HEK293 (cell line): ENCODE measurements at regions not wholly inside any gene's neighbourhood (a gene's known extent, or its start where the extent isn't known, plus 50 kb on each side); places are given as distances from the start of the nearest gene placed in this dataset.

Experiments used
- KLF7 ChIP-seq: fragments of 450-650 bp; formaldehyde crosslinking; IDR thresholded peaks from 2 replicates; pipeline ENCODE4 v1.5.1; 2016; ENCODE audit warnings: missing biosample characterization, missing genetic modification characterization, borderline replicate concordance
- PRDM4 ChIP-seq: fragments of 450-650 bp; formaldehyde crosslinking; IDR thresholded peaks from 2 replicates; pipeline ENCODE4 v1.5.1; 2017; ENCODE audit warnings: missing biosample characterization, missing genetic modification characterization
- ZEB2 ChIP-seq: fragments of 450-650 bp; formaldehyde crosslinking; IDR thresholded peaks from 2 replicates; pipeline ENCODE4 v1.5.1; 2016; ENCODE audit warnings: missing biosample characterization, missing genetic modification characterization
- ZFP3 ChIP-seq: fragments of 450-650 bp; formaldehyde crosslinking; IDR thresholded peaks from 2 replicates; pipeline ENCODE4 v1.5.1; 2016; ENCODE audit warnings: low read depth, missing biosample characterization, missing genetic modification characterization
- ZNF140 ChIP-seq: fragments of 450-650 bp; formaldehyde crosslinking; IDR thresholded peaks from 2 replicates; pipeline ENCODE4 v1.5.1; 2016; ENCODE audit warnings: missing biosample characterization, missing genetic modification characterization
- ZNF302 ChIP-seq: fragments of 450-650 bp; formaldehyde crosslinking; IDR thresholded peaks from 2 replicates; pipeline ENCODE4 v1.5.1; 2016; ENCODE audit warnings: missing biosample characterization, missing genetic modification characterization, low read depth
- ZNF560 ChIP-seq: fragments of 450-650 bp; formaldehyde crosslinking; IDR thresholded peaks from 2 replicates; pipeline ENCODE4 v1.5.1; 2017; ENCODE audit warnings: missing biosample characterization, missing genetic modification characterization, borderline replicate concordance
- ZNF561 ChIP-seq: fragments of 450-650 bp; IDR thresholded peaks from 2 replicates; pipeline ENCODE4 v1.5.1; 2018; ENCODE audit warnings: missing biosample characterization, missing genetic modification characterization, borderline replicate concordance
- ZNF670 ChIP-seq: fragments of 450-650 bp; formaldehyde crosslinking; IDR thresholded peaks from 2 replicates; pipeline ENCODE4 v1.5.1; 2016; ENCODE audit warnings: missing biosample characterization, missing genetic modification characterization, low read depth
- ZNF776 ChIP-seq: fragments of 450-650 bp; formaldehyde crosslinking; IDR thresholded peaks from 2 replicates; pipeline ENCODE4 v1.5.0; 2017; ENCODE audit warnings: missing biosample characterization, missing genetic modification characterization, borderline replicate concordance
- ZNF830 ChIP-seq: fragments of 450-650 bp; IDR thresholded peaks from 2 replicates; pipeline ENCODE4 v1.5.0; 2018; ENCODE audit warnings: missing biosample characterization, missing genetic modification characterization, low read depth, mild to moderate bottlenecking, moderate library complexity
- TF ChIP-seq, protein P1 (sequence below): fragments of 450-650 bp; formaldehyde crosslinking; conservative IDR thresholded peaks from 2 replicates; pipeline ENCODE4 v1.5.1; 2016; ENCODE audit warnings: low read depth, missing biosample characterization, missing genetic modification characterization
- TF ChIP-seq, protein P2 (sequence below): fragments of 450-650 bp; formaldehyde crosslinking; IDR thresholded peaks from 2 replicates; pipeline ENCODE4 v1.5.1; 2016; ENCODE audit warnings: missing biosample characterization, missing genetic modification characterization
- TF ChIP-seq, protein P3 (sequence below): fragments of 450-650 bp; formaldehyde crosslinking; IDR thresholded peaks from 2 replicates; pipeline ENCODE4 v1.5.1; 2017; ENCODE audit warnings: missing biosample characterization, missing genetic modification characterization
- TF ChIP-seq, protein P4 (sequence below): fragments of 450-650 bp; formaldehyde crosslinking; IDR thresholded peaks from 2 replicates; pipeline ENCODE4 v1.5.1; 2016; ENCODE audit warnings: missing biosample characterization, missing genetic modification characterization
- TF ChIP-seq, protein P5 (sequence below): fragments of 450-650 bp; formaldehyde crosslinking; IDR thresholded peaks from 2 replicates; pipeline ENCODE4 v1.5.1; 2017; ENCODE audit warnings: missing biosample characterization, missing genetic modification characterization
- TF ChIP-seq, protein P6 (sequence below): fragments of 450-650 bp; formaldehyde crosslinking; conservative IDR thresholded peaks from 2 replicates; pipeline ENCODE4 v1.5.1; 2016; ENCODE audit warnings: low read depth, missing biosample characterization, missing genetic modification characterization
- TF ChIP-seq, protein P7 (sequence below): fragments of 450-650 bp; formaldehyde crosslinking; IDR thresholded peaks from 2 replicates; pipeline ENCODE4 v1.5.1; 2016; ENCODE audit warnings: missing biosample characterization, missing genetic modification characterization, low read depth

GRCh38 chrX:63439580-63439979 lies 88.4 kb upstream of the SPIN4 start (continued):
- TF ChIP-seq, protein P1, sequence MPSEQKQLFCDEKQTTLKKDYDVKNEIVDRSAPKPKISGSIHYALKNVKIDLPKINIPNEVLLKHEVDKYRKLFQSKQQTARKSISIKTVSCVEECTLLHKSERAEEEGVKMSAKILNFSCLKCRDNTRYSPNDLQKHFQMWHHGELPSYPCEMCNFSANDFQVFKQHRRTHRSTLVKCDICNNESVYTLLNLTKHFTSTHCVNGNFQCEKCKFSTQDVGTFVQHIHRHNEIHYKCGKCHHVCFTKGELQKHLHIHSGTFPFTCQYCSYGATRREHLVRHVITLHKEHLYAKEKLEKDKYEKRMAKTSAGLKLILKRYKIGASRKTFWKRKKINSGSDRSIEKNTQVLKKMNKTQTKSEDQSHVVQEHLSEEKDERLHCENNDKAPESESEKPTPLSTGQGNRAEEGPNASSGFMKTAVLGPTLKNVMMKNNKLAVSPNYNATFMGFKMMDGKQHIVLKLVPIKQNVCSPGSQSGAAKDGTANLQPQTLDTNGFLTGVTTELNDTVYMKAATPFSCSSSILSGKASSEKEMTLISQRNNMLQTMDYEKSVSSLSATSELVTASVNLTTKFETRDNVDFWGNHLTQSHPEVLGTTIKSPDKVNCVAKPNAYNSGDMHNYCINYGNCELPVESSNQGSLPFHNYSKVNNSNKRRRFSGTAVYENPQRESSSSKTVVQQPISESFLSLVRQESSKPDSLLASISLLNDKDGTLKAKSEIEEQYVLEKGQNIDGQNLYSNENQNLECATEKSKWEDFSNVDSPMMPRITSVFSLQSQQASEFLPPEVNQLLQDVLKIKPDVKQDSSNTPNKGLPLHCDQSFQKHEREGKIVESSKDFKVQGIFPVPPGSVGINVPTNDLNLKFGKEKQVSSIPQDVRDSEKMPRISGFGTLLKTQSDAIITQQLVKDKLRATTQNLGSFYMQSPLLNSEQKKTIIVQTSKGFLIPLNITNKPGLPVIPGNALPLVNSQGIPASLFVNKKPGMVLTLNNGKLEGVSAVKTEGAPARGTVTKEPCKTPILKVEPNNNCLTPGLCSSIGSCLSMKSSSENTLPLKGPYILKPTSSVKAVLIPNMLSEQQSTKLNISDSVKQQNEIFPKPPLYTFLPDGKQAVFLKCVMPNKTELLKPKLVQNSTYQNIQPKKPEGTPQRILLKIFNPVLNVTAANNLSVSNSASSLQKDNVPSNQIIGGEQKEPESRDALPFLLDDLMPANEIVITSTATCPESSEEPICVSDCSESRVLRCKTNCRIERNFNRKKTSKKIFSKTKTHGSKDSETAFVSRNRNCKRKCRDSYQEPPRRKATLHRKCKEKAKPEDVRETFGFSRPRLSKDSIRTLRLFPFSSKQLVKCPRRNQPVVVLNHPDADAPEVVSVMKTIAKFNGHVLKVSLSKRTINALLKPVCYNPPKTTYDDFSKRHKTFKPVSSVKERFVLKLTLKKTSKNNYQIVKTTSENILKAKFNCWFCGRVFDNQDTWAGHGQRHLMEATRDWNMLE = peak; percentile 99
- no peak for TF ChIP-seq ZNF561 (tag by site-specific recombination)
- no peak for TF ChIP-seq PRDM4
- TF ChIP-seq KLF7 (tag by site-specific recombination) = no peak
- TF ChIP-seq ZNF670 = 0 out of 2 replicates have a peak, but pooled peaks have one; percentile 79
- TF ChIP-seq, protein P2, sequence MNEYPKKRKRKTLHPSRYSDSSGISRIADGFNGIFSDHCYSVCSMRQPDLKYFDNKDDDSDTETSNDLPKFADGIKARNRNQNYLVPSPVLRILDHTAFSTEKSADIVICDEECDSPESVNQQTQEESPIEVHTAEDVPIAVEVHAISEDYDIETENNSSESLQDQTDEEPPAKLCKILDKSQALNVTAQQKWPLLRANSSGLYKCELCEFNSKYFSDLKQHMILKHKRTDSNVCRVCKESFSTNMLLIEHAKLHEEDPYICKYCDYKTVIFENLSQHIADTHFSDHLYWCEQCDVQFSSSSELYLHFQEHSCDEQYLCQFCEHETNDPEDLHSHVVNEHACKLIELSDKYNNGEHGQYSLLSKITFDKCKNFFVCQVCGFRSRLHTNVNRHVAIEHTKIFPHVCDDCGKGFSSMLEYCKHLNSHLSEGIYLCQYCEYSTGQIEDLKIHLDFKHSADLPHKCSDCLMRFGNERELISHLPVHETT (tag by site-specific recombination) = peak; percentile 79; the same call in 1 of the 2 replicates
- TF ChIP-seq, protein P3, sequence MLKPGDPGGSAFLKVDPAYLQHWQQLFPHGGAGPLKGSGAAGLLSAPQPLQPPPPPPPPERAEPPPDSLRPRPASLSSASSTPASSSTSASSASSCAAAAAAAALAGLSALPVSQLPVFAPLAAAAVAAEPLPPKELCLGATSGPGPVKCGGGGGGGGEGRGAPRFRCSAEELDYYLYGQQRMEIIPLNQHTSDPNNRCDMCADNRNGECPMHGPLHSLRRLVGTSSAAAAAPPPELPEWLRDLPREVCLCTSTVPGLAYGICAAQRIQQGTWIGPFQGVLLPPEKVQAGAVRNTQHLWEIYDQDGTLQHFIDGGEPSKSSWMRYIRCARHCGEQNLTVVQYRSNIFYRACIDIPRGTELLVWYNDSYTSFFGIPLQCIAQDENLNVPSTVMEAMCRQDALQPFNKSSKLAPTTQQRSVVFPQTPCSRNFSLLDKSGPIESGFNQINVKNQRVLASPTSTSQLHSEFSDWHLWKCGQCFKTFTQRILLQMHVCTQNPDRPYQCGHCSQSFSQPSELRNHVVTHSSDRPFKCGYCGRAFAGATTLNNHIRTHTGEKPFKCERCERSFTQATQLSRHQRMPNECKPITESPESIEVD (tag by site-specific recombination) = no peak
- TF ChIP-seq, protein P4, sequence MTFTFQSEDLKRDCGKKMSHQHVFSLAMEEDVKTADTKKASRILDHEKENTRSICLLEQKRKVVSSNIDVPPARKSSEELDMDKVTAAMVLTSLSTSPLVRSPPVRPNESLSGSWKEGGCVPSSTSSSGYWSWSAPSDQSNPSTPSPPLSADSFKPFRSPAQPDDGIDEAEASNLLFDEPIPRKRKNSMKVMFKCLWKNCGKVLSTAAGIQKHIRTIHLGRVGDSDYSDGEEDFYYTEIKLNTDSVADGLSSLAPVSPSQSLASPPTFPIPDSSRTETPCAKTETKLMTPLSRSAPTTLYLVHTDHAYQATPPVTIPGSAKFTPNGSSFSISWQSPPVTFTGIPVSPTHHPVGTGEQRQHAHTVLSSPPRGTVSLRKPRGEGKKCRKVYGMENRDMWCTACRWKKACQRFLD (tag by site-specific recombination) = peak; percentile 83; the same call in 1 of the 2 replicates
- TF ChIP-seq, protein P5, sequence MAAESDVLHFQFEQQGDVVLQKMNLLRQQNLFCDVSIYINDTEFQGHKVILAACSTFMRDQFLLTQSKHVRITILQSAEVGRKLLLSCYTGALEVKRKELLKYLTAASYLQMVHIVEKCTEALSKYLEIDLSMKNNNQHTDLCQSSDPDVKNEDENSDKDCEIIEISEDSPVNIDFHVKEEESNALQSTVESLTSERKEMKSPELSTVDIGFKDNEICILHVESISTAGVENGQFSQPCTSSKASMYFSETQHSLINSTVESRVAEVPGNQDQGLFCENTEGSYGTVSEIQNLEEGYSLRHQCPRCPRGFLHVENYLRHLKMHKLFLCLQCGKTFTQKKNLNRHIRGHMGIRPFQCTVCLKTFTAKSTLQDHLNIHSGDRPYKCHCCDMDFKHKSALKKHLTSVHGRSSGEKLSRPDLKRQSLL (tag by site-specific recombination) = no peak
- peak; percentile 97 for TF ChIP-seq ZNF560
- TF ChIP-seq ZNF302 (tag by site-specific recombination) = 0 out of 2 replicates have a peak, but pooled peaks have one; percentile 73
- peak; percentile 99 for TF ChIP-seq ZNF140 (tag by site-specific recombination)
- TF ChIP-seq, protein P6, sequence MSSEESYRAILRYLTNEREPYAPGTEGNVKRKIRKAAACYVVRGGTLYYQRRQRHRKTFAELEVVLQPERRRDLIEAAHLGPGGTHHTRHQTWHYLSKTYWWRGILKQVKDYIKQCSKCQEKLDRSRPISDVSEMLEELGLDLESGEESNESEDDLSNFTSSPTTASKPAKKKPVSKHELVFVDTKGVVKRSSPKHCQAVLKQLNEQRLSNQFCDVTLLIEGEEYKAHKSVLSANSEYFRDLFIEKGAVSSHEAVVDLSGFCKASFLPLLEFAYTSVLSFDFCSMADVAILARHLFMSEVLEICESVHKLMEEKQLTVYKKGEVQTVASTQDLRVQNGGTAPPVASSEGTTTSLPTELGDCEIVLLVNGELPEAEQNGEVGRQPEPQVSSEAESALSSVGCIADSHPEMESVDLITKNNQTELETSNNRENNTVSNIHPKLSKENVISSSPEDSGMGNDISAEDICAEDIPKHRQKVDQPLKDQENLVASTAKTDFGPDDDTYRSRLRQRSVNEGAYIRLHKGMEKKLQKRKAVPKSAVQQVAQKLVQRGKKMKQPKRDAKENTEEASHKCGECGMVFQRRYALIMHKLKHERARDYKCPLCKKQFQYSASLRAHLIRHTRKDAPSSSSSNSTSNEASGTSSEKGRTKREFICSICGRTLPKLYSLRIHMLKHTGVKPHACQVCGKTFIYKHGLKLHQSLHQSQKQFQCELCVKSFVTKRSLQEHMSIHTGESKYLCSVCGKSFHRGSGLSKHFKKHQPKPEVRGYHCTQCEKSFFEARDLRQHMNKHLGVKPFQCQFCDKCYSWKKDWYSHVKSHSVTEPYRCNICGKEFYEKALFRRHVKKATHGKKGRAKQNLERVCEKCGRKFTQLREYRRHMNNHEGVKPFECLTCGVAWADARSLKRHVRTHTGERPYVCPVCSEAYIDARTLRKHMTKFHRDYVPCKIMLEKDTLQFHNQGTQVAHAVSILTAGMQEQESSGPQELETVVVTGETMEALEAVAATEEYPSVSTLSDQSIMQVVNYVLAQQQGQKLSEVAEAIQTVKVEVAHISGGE (tag by site-specific recombination) = peak; percentile 94
- TF ChIP-seq ZNF776 (tag by site-specific recombination) = no peak
- peak; percentile 71; the same call in 1 of the 2 replicates for TF ChIP-seq ZFP3 (tag by site-specific recombination)
- 0 out of 2 replicates have a peak, but pooled peaks have one; percentile 17 for TF ChIP-seq ZEB2 (tag by site-specific recombination)
- TF ChIP-seq ZNF830 = no peak
- TF ChIP-seq, protein P7, sequence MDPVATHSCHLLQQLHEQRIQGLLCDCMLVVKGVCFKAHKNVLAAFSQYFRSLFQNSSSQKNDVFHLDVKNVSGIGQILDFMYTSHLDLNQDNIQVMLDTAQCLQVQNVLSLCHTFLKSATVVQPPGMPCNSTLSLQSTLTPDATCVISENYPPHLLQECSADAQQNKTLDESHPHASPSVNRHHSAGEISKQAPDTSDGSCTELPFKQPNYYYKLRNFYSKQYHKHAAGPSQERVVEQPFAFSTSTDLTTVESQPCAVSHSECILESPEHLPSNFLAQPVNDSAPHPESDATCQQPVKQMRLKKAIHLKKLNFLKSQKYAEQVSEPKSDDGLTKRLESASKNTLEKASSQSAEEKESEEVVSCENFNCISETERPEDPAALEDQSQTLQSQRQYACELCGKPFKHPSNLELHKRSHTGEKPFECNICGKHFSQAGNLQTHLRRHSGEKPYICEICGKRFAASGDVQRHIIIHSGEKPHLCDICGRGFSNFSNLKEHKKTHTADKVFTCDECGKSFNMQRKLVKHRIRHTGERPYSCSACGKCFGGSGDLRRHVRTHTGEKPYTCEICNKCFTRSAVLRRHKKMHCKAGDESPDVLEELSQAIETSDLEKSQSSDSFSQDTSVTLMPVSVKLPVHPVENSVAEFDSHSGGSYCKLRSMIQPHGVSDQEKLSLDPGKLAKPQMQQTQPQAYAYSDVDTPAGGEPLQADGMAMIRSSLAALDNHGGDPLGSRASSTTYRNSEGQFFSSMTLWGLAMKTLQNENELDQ = no peak
